Cardiac fibroblast (primary cell): ENCODE measurements at regions not wholly inside any gene's neighbourhood (a gene's known extent, or its start where the extent isn't known, plus 50 kb on each side); places are given as distances from the start of the nearest gene placed in this dataset.

ENCODE experiments used
- DNase-seq, 2 donors: peaks; one replicate each; pipeline versions ENCODE4 v3.0.0 to v3.0.0-alpha.2; 2010; ENCODE audit warnings: low read depth in 2 of 2
- H3K4me3 ChIP-seq, 2 donors: replicated peaks in 1 of 2; 1 replicate in 1 of 2; 2 replicates in 1 of 2; pipeline ENCODE4 v1.5.1; 2011; ENCODE audit warnings: low read depth in 2 of 2, low read length in 2 of 2, mild to moderate bottlenecking in 2 of 2, moderate library complexity in 1 of 2
- CTCF ChIP-seq: IDR thresholded peaks from one replicate; pipeline ENCODE4 v1.5.1; 2011; ENCODE audit warnings: low read depth, mild to moderate bottlenecking, low read length, inconsistent platforms

GRCh38 chr14:87312894-87313205 is 680.1 kb downstream of the GALC start:
- DNase-seq = no peak
- TF ChIP-seq CTCF = no peak
- H3K4me3 ChIP-seq = no peak overlapping the region

- no peak for TF ChIP-seq CTCF
- H3K4me3 ChIP-seq = no peak overlapping the region
- no peak for DNase-seq
Measured at GRCh38 chr14:87312169-87312893, 680.7 kb downstream of the GALC start.

GRCh38 chr14:87309557-87309956 is 683.4 kb downstream of the GALC start:
- no peak for DNase-seq
- H3K4me3 ChIP-seq = no peak overlapping the region
- TF ChIP-seq CTCF = no peak

- H3K4me3 ChIP-seq = no peak overlapping the region
- DNase-seq = no peak
- no peak for TF ChIP-seq CTCF
Measured at GRCh38 chr14:87306409-87307168, 686.4 kb downstream of the GALC start.

GRCh38 chr14:87305345-87305744 is 687.6 kb downstream of the GALC start:
- no peak for DNase-seq
- no peak overlapping the region for H3K4me3 ChIP-seq
- TF ChIP-seq CTCF = no peak

- TF ChIP-seq CTCF = no peak
- no peak overlapping the region for H3K4me3 ChIP-seq
- DNase-seq = no peak
Measured at GRCh38 chr14:87304404-87304803, 688.6 kb downstream of the GALC start.
